IMR-90 (cell line): ENCODE measurements at regions not wholly inside any gene's neighbourhood (a gene's known extent, or its start where the extent isn't known, plus 50 kb on each side); places are given as distances from the start of the nearest gene placed in this dataset.

Source experiments
- ATAC-seq: fragments of 200-7000 bp; cut with Tn5 transposase; 2 replicates; pipeline ENCODE4 v1.9.1; 2020; ENCODE audit warnings: low read depth, mild to moderate bottlenecking, moderate library complexity
- BruUV-seq: library from RNA; stranded (reverse); fragments of 400-500 nt; replicated peaks from 2 replicates; lab custom pipeline; 2021; lab: Mats Ljungman, UMichigan
- CTCF ChIA-PET: fragments of 300-600 bp; formaldehyde crosslinking; extraction: SDS; loops from one replicate; lab custom pipeline; 2021; ENCODE audit warnings: antibody characterized with exemption; lab: Yijun Ruan, JAX
- POLR2A ChIA-PET: fragments of 300-600 bp; sonication (Branson Sonifier 250); formaldehyde crosslinking; loops from one replicate; lab custom pipeline; 2022; ENCODE audit warnings: antibody characterized with exemption; ENCODE audit not compliant: unreplicated experiment; lab: Charles Lee
- DNase-seq: peaks from one replicate; pipeline ENCODE4 v3.0.0; 2013
- H2AFZ ChIP-seq: replicated peaks from 2 replicates; pipeline ENCODE3; 2013; ENCODE audit warnings: low read length, mild to moderate bottlenecking; ENCODE audit not compliant: poor library complexity
- H2AK5ac ChIP-seq: 2 replicates; pipeline ENCODE4 v1.6.1; 2013; ENCODE audit warnings: low read depth, low read length, inconsistent platforms
- H2AK9ac ChIP-seq: replicated peaks from 2 replicates; pipeline ENCODE3; 2013; ENCODE audit warnings: mild to moderate bottlenecking, low read depth, low read length, moderate library complexity; ENCODE audit not compliant: poor library complexity
- H2BK120ac ChIP-seq: 2 replicates; pipeline ENCODE4 v1.6.1; 2013; ENCODE audit warnings: low read depth, low read length, inconsistent platforms
- H2BK15ac ChIP-seq: 3 replicates; pipeline ENCODE4 v1.6.1; 2013; ENCODE audit warnings: low read depth, low read length, inconsistent platforms
- H2BK20ac ChIP-seq: 2 replicates; pipeline ENCODE4 v1.6.1; 2013; ENCODE audit warnings: low read depth, mild to moderate bottlenecking, inconsistent platforms, low read length, moderate library complexity
- H2BK5ac ChIP-seq: 2 replicates; pipeline ENCODE4 v1.6.1; 2013; ENCODE audit warnings: mild to moderate bottlenecking, low read depth, low read length, inconsistent platforms; ENCODE audit not compliant: poor library complexity, severe bottlenecking
- H3K14ac ChIP-seq: replicated peaks from 2 replicates; pipeline ENCODE4 v1.6.1; 2013; ENCODE audit warnings: low read depth, low read length, inconsistent platforms
- H3K18ac ChIP-seq: 2 replicates; pipeline ENCODE4 v1.6.1; 2013; ENCODE audit warnings: low read depth, low read length, control low read depth
- H3K23ac ChIP-seq: 2 replicates; pipeline ENCODE4 v1.6.1; 2013; ENCODE audit warnings: low read depth, low read length, inconsistent platforms
- H3K27ac ChIP-seq: 2 replicates; pipeline ENCODE4 v1.5.1; 2013; ENCODE audit warnings: mild to moderate bottlenecking, control low read depth, low read length; ENCODE audit not compliant: insufficient read depth
- H3K27me3 ChIP-seq: 2 replicates; pipeline ENCODE4 v1.6.1; 2013; ENCODE audit warnings: low read length; ENCODE audit not compliant: control insufficient read depth, insufficient read depth
- H3K36me3 ChIP-seq: 2 replicates; pipeline ENCODE4 v1.6.1; 2013; ENCODE audit warnings: low read length, mixed read lengths; ENCODE audit not compliant: control insufficient read depth, insufficient read depth
- H3K4ac ChIP-seq: 2 replicates; pipeline ENCODE4 v1.6.1; 2013; ENCODE audit warnings: low read depth, low read length, inconsistent platforms
- H3K4me1 ChIP-seq: 2 replicates; pipeline ENCODE4 v1.6.1; 2013; ENCODE audit warnings: low read length, mixed read lengths; ENCODE audit not compliant: control insufficient read depth, insufficient read depth
- H3K4me2 ChIP-seq: 2 replicates; pipeline ENCODE4 v1.6.1; 2013; ENCODE audit warnings: low read depth, mild to moderate bottlenecking, control low read depth, low read length, moderate library complexity
- H3K4me3 ChIP-seq: 2 replicates; pipeline ENCODE4 v1.5.1; 2013; ENCODE audit warnings: low read depth, mild to moderate bottlenecking, control low read depth, low read length, moderate library complexity; ENCODE audit not compliant: insufficient read depth
- H3K56ac ChIP-seq: 2 replicates; pipeline ENCODE4 v1.6.1; 2013; ENCODE audit warnings: low read length, inconsistent platforms; ENCODE audit not compliant: insufficient read depth; ENCODE audit errors: extremely low read depth
- H3K79me1 ChIP-seq, 2 experiments: 2 replicates each; pipeline ENCODE4 v1.6.1; 2013; ENCODE audit warnings: low read length in 2 of 2, inconsistent platforms in 1 of 2, low read depth in 1 of 2
- H3K9ac ChIP-seq: 2 replicates; pipeline ENCODE4 v1.6.1; 2013; ENCODE audit warnings: low read depth, low read length, control low read depth
- H3K9me1 ChIP-seq: 2 replicates; pipeline ENCODE4 v1.6.1; 2013; ENCODE audit warnings: low read length, inconsistent platforms; ENCODE audit not compliant: insufficient read depth
- H3K9me3 ChIP-seq: 2 replicates; pipeline ENCODE4 v1.6.1; 2013; ENCODE audit warnings: low read length; ENCODE audit not compliant: control insufficient read depth, insufficient read depth
- H4K20me1 ChIP-seq: 2 replicates; pipeline ENCODE4 v1.6.1; 2013; ENCODE audit warnings: low read length, inconsistent platforms; ENCODE audit not compliant: insufficient read depth
- H4K5ac ChIP-seq: 2 replicates; pipeline ENCODE4 v1.6.1; 2013; ENCODE audit warnings: mild to moderate bottlenecking, low read depth, low read length, control low read depth
- H4K8ac ChIP-seq, 2 experiments: 2 replicates each; pipeline ENCODE4 v1.6.1; 2013; ENCODE audit warnings: low read depth in 2 of 2, low read length in 2 of 2, control low read depth in 1 of 2, inconsistent platforms in 1 of 2
- H4K91ac ChIP-seq: 2 replicates; pipeline ENCODE4 v1.6.1; 2013; ENCODE audit warnings: low read depth, low read length, inconsistent platforms; ENCODE audit not compliant: insufficient read depth
- CEBPB ChIP-seq: IDR thresholded peaks from 2 replicates; pipeline ENCODE4 v1.6.1; 2012; ENCODE audit warnings: low read depth, low read length, improper control_type of control experiment
- FOS ChIP-seq: fragments of 150-350 bp; IDR thresholded peaks from 2 replicates; pipeline ENCODE4 v1.6.1; 2016; ENCODE audit warnings: low read depth, low read length
- NFE2L2 ChIP-seq: fragments of 150-350 bp; IDR thresholded peaks from 2 replicates; pipeline ENCODE4 v1.6.1; 2016; ENCODE audit warnings: low read depth, mild to moderate bottlenecking, low read length
- WGBS, 2 experiments: methylation state at CpG; one replicate each; pipeline versions ENCODE4 v1.1.5 to v1.1.7; 2013; ENCODE audit warnings: missing lambda C conversion rate in 2 of 2; ENCODE audit not compliant: insufficient read length in 1 of 2; ENCODE audit errors: extremely low coverage in 2 of 2; 5-methylcytosine and 5-hydroxymethylcytosine counted together
- dilution Hi-C: fragments of 300-500 bp; cut with HindIII; formaldehyde crosslinking; loops from one replicate; pipeline ENCODE4 v1.14.3; 2018; ENCODE audit warnings: low sequenced_read_pairs; ENCODE audit not compliant: unreplicated experiment
- in situ Hi-C: fragments of 300-500 bp; cut with MboI; formaldehyde crosslinking; loops from 3 replicates; pipeline ENCODE4 v1.14.3; 2019; ENCODE audit warnings: low sequenced_read_pairs, inconsistent platforms, mixed read lengths
- intact Hi-C: fragments of 100-400 bp; cut with micrococcal nuclease; formaldehyde crosslinking; loops from 2 replicates; pipeline ENCODE4 v1.10.0; 2022

- Histone ChIP-seq H3K4me2 (no peak overlapping the region), H3K14ac (no peak overlapping the region), H4K5ac (no peak overlapping the region), H3K9ac (no peak overlapping the region), H3K4ac (no peak overlapping the region), H3K56ac (no peak overlapping the region), H2BK5ac (no peak overlapping the region), H3K36me3 (no peaks in the 10 kb centered on the region), H3K9me1 (no peaks in the 10 kb centered on the region), H2AK5ac (no peak overlapping the region), H4K91ac (no peak overlapping the region), H3K18ac (no peak overlapping the region), H2BK15ac (no peak overlapping the region), H3K79me1 (no peaks in the 10 kb centered on the region), H3K27me3 (no peaks in the 10 kb centered on the region), H2AK9ac (no peak overlapping the region), H2BK120ac (no peak overlapping the region), H2AFZ (no peak overlapping the region), H3K4me1 (no peaks in the 10 kb centered on the region), H3K23ac (no peak overlapping the region), H4K8ac (no peak overlapping the region), H2BK20ac (no peak overlapping the region), H3K27ac (no peak overlapping the region), H3K4me3 (no peak overlapping the region), H4K20me1 (no peaks in the 10 kb centered on the region), H3K9me3 (peaks cover 4% of the 10 kb centered on the region)
- no peak for TF ChIP-seq CEBPB
- no peak for TF ChIP-seq NFE2L2
- TF ChIP-seq FOS = no peak
- no peak for DNase-seq
- dilution Hi-C loops (no loop called here), intact Hi-C loops (no loop called here), in situ Hi-C loops (no loop called here)
- ATAC-seq = no peak
- BruUV-seq = no TSS peak
- POLR2A ChIA-PET = no interaction called here
- no CpG with 5 or more reads among the region's 2 CpGs for WGBS, 2 experiments
- CTCF ChIA-PET = no interaction called here
Measured at GRCh38 chr3:5476403-5476802, 288.9 kb downstream of the EDEM1 start.
